GM18867 (cell line): ENCODE measurements at regions not wholly inside any gene's neighbourhood (a gene's known extent, or its start where the extent isn't known, plus 50 kb on each side); places are given as distances from the start of the nearest gene placed in this dataset.
"Not testable (repeated sequence)": the region's sequence is repeated elsewhere in the genome, so short reads cannot be mapped to it uniquely, and the experiment has no call there.

Experiments
- ATAC-seq: cut with Tn5 transposase; IDR thresholded peaks from one replicate; pipeline ENCODE4 v1.9.1; 2021; ENCODE audit warnings: mild to moderate bottlenecking, moderate library complexity; ENCODE audit not compliant: unreplicated experiment

DNA sequence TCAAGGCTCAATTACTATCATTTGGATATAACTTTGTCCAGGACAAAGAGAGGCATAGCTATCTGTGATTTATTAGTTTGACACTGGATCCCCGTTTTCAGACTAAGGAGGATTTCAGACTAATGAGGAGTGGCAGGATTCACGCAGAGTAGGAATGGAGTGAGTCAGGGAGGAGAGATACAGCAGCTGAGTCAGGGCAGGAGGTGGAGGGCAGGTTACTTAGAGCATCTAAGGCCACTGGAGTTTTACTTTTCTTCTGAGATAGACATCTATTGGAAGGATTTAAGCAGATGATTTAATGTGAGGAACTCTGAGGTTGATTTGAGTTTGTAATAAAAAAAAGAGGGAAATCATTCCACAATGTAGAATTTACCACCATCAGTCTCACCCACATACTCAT, 110.6 kb downstream of the RPIA start:
- ATAC-seq = not testable (repeated sequence)

DNA sequence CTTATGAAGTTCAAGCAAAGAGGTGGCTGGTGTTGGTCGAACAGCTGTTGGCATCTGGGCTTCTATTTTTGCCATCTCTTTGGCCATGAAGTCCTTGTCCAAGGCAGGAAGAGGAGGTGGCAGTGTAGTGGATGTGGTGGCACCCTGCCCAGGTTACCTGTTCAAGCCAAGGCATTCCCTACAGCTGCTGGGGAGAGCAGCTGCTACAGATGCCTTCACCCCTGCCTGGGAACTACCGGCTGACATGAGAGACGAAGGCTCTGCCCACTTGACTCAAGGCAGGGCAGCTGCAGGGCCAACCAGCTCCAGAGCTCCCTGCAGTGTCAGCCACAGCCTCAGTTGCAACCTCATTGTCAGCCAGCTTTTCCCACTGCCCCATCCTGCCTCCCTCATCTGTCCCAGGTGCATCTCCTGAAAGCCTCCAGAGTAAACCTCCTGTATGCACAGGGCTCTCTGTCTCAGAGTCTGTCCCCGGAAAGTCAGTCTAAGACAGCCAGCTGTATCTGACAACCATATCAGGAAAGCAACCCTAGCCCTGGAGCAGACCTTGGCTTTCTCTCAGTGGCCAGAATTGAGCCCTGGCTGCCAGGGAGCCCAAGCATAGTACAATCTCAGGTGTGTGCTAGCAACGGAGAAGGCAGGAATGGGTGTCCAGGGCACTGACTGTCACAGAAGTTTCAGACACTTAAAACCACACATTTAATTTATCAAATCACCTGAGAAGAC, 115.9 kb downstream of the RPIA start:
- no peak for ATAC-seq

DNA sequence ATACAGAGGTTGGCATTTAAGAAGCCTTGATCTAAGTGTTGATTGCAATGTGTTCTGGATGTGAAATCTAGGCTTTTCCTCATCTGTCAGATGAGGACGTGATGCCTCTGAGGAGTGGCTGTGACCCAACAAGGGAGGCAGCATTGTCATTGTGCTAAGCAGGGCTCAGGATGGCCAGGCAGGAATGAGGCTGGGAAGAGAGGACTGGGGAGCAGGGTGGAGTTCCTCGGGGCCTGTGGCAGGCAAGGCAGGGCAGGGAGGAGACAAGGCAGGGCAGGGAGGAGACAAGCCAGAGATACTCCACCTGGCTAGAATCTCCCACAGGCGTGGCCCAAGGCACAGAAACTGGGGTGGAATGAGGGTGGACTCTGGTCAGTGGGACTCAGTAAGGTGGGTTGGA, 116.6 kb downstream of the RPIA start:
- no peak for ATAC-seq

DNA sequence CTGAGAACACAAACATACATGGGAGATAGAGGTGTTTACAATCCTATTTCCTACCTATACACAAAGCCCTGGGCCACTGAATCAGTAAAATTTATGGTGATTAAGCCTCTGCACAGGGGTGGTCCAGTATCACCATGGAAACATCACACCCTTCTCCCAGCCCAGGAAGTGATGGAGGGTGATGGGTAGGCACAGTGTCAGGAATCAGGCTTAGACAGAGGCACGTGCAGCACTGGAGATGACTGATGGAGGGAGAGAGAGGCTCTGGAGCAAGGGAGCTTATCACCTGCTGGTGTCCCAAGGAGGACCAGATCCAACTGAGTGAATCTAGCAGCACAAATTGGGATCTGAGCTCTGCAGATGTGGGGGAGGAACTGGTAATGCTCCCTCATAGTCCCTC, 117.2 kb downstream of the RPIA start:
- ATAC-seq = no peak

DNA sequence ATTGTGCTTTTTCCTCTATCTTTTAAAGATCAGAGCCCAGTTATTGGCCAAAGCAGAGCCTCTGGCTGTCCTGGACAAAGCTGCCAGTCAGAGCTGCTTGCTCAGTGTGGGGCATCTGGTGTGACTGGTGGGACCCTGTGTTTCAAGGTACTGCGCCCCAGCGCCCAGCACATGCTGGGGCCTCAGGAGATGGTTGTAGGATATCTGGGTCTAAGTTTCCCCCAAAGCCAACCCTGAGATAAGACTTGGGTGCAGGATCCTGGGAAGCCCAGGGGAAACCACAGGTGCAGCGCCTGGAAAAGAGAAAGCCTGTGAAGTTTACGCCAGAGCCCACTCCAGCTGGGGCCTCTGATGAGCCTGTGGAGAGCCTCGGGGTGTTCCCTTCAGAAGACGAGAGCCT, 117.7 kb downstream of the RPIA start:
- ATAC-seq = no peak

DNA sequence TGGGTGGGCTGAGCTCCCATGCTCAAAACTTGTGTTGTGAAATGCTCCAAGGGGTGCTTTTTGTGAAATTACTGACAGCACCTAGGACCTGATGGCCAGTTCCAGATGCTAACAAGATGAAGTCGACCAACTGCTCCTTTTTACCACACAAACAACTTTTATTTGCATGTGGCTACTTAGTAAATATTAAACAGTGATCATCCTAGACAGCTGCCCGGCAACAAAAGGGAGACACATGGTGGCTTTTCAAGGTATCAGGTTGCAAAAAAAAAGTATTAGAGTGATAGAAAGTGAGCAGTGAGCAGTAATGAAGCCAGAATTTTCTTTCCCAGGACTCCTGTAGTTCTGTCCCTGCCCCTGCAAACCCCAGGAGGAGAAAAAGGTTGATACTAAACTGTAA, 118.5 kb downstream of the RPIA start:
- ATAC-seq = peak; percentile 76

DNA sequence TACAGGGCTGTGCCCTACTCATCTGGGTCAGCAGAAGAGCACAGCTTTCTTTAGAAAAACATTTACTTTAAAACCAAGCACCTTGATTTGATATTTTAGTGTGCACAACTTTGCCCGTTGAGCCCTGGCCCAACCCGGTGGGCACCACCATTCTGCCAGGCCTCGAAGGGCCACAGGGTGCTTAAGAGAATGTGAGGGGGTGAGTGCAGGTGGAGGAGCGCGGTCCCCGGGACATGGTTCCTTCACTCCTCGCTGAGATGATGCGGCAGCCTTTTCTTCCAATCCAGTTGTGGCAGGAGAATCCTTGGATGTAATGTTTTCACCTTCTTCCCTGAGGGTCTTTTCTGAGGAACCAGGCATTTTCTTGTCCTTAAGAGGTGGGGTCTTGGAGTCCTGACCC, 119.0 kb downstream of the RPIA start:
- no peak for ATAC-seq

DNA sequence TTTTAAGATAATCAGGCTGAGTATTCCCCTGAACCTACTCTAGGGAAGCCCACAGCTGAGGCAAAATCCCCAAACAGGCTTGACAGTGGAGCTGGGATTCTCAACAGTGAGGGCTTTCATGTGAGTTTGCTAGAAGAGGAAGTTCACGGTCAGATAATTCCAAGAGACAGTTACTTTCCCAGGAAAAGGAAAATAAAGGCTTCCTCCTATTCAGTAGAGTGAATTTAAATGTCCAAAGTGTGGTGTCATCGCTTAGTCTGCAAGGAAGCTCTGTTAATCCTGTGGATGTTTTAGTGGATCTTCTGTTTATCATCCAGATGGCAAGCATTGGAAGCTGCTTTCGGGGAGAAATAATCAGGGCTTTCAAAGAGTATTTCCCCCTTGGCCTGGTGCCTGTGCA, 119.8 kb downstream of the RPIA start:
- no peak for ATAC-seq

DNA sequence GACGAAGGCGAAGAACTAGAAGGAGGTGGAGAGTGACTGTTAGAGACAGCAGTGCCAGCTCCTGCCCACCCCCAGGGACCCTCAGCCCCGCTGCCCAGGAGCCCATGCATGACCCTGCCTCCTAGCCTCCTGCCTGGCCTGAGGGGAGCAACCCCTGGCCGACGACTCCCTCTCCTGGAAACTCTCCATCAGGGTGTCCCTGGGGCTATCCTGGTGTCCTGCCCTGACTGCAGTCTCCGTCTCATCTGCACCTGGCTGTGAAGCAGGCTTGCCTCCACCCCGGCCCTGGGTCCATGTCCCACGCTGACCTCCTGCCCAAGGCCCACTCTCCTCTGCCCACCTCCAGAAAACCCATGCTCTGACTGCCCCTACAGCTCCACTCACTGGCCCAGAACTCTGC, 120.2 kb downstream of the RPIA start:
- no peak for ATAC-seq

DNA sequence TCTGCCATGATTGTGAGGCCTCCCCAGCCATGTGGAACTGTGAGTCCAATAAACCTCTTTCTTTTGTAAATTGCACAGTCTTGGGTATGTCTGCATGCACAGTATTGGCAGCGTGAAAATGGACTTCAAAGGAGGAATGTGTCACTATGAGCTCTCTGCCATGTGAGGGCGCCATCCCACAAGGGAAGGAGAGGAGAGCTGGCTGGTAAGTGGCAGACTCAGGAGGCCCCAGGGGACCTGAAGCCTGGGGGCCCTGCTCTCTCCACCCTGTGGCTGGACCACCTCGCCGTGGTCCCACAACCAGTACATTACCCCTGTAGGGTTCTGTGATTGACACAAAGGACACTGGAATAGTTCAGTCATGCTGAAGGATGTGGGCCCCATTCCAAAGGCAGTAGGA, 122.1 kb downstream of the RPIA start:
- ATAC-seq = no peak

DNA sequence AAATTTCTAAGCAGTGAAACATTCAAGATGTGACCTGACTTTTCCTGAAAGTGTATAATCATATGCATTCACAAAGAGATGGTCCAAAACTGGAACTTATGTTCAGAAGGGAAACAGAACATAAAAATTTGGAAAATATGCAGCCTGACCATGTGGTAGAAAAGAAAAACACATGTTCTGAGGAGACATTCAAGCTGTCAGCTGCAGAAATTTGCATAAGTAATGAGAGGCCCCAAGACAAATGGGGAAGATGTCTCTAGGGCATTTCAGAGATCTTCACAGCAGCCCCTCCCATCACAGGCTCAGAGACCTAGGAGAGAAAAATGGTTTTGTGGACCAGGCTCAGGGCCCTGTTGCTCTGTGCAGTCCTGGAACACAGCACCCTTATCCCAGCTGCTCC, 123.8 kb downstream of the RPIA start:
- ATAC-seq = no peak

DNA sequence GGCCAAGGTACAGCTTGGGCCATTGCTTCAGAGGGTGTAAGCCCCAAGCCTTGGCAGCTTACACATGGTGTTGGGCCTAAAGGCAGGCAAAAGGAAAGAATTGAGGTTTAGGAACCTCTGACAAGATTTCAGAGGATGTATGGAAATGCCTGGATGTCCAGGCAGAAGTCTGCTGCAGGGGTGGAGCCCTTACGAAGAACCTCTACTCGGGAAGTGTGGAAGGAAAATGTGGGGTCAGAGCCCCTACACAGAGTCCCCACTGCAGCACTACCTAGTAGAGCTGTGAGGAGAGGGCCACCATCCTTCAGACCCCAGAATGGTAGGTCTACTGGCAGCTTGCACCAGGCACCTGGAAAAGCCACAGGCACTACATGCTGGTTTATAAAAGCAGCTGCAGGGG, 124.2 kb downstream of the RPIA start:
- no peak for ATAC-seq

DNA sequence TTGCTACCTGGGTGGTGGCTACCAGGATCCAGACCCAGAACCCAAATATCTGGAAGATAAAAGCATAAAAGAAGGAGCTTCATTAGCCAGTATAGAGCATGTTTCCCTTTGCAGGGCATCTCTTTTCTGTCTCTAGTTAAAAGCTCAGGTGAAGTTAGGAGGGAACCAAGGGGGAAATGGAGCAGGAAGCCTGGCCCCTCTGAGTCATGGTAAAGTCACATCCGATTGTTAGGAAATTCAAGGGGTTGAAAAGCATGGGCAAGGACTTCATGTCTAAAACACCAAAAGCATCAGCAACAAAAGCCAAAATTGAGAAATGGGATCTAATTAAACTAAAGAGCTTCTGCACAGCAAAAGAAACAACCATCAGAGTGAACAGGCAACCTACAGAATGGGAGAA, 126.9 kb downstream of the RPIA start:
- no peak for ATAC-seq

DNA sequence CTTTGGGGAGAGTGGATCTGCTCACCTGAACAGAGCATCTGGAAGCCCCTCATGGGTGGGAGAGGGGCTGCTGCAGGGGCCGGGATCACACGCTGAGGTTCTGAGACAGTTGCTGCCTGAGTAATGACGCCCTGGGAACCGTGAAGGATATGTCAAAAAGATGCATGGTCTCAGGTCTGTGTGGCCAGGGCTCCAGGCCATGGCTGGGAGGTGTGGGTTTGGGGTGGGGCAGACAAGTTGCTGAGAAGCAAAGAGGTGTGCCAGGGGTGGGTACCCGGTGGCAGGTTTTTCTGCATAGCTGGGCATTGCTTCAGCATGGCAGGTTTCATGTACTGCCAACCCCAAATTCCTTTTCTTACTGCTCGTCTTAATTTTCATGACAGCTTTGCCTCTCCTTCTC, 133.5 kb downstream of the RPIA start:
- ATAC-seq = no peak

DNA sequence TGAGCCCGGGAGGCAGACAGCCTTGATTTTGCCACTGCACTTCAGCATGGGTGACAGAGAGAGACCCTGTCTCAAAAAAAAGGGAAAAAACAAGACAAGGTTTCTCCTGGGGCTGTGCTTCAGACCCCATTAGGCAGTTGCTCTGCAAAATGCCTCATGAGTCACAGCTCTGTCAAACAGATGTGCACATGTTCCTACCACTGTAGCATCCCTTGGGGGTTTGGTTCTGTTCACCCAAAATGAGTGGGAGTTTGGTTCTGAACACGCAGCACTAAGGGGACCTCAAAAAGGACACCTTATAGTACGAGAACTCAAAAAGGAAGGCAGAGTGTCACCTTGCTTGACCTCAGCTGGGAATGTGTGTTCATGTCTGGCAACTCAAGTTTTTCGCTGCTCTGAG, 134.9 kb downstream of the RPIA start:
- ATAC-seq = no peak

DNA sequence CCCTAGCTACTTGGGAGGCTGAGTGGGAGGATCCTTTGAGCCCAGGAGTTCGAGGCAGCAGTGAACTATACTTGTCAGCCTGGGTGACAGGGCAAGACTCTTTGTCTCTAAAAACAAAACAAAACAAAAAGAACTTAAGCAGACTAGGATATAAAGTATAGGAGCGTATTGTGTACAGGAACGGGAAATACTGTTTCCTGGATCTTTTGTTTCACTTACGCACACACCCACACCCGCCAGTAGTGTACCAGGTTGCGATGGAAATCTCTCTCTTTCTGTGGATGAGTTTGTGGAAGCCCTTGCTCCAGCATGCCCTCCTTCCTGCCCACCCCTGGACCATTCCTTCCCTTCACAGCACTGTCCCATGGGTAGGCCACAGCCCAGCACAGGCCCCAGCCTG, 136.3 kb downstream of the RPIA start:
- no peak for ATAC-seq

DNA sequence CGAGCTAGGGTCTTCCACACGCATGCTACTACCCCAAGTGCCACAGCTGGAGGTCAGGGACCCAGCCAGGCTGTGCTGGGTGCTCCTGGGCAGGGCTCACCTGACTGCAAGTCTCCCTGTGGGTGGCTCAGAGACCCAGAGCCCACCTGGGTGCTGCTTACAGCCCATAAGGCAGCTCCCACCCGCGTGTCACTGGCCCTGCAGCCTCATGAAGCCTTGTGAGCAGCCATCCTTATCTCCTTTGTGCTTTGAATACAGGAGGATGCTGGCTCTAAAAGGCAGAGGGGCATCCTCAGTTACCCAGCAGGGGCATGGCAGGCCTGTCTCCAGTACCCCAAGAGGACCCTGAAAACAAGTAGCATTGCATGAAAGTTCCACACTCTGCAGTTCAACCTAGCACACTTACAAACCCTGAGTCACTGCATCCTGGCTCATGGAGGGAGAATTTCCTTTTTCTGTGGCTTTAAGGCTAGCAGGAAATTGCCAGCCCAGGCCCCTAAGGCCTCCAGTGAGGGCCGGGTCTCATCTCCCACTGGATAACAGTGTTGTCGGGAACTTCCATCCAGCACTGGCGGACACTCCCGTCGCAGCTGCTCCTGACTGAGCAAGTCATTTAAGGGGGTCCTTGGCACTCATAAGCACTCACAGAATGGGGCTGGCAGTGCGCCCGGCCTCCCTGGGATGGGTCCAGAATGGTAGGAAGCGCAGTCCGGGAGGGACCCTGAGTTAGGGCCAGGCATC, 137.1 kb downstream of the RPIA start:
- ATAC-seq = no peak

DNA sequence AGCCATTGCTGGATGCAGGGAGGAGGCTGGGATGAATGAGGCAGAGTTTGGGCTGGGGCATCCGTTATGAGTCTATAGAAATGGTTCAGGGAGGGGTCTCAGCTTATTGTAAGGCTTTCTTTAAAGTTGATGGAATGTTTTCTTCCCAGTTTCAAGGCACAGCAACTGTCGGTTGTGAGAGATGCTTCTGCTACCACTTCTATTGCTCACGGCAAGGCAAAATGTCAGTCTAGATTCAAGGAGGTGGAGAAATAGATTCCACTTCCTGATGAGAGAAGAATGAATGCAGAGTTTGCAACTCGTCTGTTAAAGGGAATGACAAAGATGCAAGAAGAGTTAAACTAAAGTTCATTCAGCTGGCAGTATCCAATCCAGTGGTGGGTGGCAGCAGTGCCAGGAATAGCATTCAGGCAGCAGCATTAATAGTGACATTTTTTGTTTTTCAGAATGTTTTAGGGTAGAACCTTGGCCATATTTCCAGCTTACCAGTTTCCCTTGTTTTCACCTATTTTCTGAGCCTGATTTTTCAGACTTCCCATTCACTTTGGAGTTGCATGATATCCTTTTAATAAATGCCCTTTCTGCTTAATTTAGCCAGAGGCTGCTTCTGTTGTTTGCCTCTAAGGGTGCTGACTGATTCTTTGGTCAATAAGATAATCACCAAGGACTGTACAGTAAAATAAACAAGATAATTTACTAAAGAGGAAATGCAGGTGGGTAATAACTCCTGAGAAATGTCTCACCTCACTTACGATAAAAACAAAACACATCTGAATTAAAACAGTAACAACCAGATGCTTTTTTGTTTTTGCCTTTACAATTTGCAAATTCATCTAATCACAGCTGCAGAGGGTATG, 138.4 kb downstream of the RPIA start:
- ATAC-seq = no peak

DNA sequence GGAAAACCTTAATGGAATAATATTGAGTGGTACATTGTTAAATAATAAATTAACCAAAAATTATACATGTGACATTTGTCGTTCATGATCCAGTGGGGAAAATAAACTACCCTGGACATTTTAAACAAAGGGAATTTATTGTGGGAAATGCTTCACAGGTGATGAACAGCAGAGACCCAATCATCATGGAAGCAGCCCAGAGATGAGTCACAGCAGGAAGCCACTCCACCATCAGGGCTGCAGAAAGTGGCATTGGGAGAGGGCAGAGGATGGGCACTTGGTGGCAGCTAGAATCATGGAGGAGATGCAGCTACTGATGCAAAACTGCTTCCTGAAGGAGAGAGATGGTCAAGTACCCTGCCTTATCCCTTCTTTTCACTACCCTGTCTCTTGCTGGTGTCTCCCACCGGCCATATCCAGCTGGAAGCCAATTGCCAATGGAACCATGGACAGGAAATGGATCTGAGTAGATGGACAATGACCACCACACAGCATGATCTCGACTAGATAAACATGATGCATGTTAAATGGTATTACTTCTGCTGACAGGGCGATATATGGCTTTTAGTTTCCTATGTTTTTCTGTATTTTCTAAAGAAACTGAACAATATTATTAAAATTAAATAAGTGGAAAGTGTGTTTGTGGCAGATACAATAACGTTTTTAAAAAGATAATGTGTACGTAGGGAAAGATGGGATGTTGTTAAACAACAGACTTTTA, 139.8 kb downstream of the RPIA start:
- no peak for ATAC-seq

DNA sequence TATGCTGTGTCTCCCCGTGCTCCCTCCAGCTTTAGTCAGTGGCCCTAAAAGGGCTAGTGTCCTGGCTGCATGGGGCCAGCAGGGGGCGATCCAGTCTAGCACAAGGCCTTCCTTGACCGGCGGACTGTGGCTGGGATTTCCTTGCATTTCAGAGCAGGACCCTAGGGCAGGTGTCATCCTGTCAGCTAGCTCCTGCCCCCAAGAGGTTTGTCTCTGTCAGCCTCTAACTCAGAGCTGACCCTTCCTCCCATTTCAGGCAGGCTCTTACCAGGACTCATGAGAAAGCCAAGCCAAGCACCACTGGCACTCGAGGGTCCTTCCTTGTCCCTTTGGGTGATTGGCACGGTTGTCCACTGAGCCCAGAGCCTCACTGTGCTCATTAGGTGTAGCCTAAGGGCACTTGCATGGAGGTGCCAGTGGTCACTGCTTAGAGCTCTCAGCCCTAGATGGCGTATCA, 140.3 kb downstream of the RPIA start:
- ATAC-seq = peak; percentile 87
